ENCODE measurements at regions not wholly inside any gene's neighbourhood (a gene's known extent, or its start where the extent isn't known, plus 50 kb on each side); places are given as distances from the start of the nearest gene placed in this dataset.

DNA sequence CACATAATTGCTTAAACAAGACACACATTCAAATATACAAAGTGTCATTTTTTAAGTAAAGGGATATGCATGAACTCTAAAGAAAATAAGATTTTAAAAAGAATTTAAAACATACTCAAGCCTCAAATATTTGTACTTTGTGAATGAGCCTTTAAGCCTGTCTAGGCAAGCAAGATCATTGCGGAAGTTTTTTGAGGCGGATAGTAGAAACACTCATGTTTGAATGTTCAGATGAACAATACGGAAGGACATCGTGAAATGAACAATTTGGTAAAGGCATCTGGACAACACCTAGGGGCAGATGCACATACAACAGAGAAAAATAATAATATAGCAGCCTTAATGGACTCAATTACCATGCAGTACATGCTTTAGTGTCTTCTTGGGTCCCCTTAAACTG lies 928.9 kb downstream of the TFAP2A start:
- Histone ChIP-seq H2AFZ (ENCODE audit: insufficient read depth, low read depth, low read length, poor library complexity, severe bottlenecking) (no peak overlapping the region), H3K4me3 (replicated peaks in 1 of 3; ENCODE audit: low read depth in 2 of 3, low read length in 3 of 3) (no peak overlapping the region), H4K20me1 (ENCODE audit: insufficient read depth, low read length) (no peaks in the 10 kb centered on the region), H3K27me3 (ENCODE audit: control insufficient read depth in 2 of 2, insufficient read depth in 2 of 2, low read length in 2 of 2) (no peaks in the 10 kb centered on the region), H3K36me3 (replicated peaks in 1 of 2; ENCODE audit: control insufficient read depth in 1 of 2, insufficient read depth in 2 of 2, low read length in 2 of 2) (no peaks in the 10 kb centered on the region), H3K79me2 (ENCODE audit: insufficient read depth, low read length) (no peaks in the 10 kb centered on the region), H3K4me2 (replicated peaks; ENCODE audit: extremely low read depth, low read length, poor library complexity, severe bottlenecking) (no peak overlapping the region), H3K9ac (ENCODE audit: insufficient read depth, low read length, poor library complexity, severe bottlenecking) (no peak overlapping the region), H3K27ac (ENCODE audit: low read depth in 1 of 2, low read length in 2 of 2) (no peak overlapping the region), H3K9me3 (replicated peaks in 1 of 2; ENCODE audit: control insufficient read depth in 1 of 2, insufficient read depth in 1 of 2, low read length in 2 of 2) (no peaks in the 10 kb centered on the region), H3K4me1 (ENCODE audit: control insufficient read depth in 1 of 2, insufficient read depth in 2 of 2, low read length in 2 of 2) (no peaks in the 10 kb centered on the region)
- Mint-ChIP-seq H3K27me3 (ENCODE audit: low read depth in 3 of 3) (no peaks in the 10 kb centered on the region), H3K9me3 (peaks cover 0 to 4% (median 0%) of the 10 kb centered on the region in 7 donors), H3K4me1 (no peaks in the 10 kb centered on the region), H3K27ac (no peak overlapping the region), H3K4me3 (no peak overlapping the region), H3K36me3 (no peaks in the 10 kb centered on the region)
- intact Hi-C loops (cut with micrococcal nuclease) = no loop called here
- WGBS (ENCODE audit: insufficient coverage) = no CpG with 5 or more reads among the region's 4 CpGs
- no peak for DNase-seq
- TF ChIP-seq, protein P1, sequence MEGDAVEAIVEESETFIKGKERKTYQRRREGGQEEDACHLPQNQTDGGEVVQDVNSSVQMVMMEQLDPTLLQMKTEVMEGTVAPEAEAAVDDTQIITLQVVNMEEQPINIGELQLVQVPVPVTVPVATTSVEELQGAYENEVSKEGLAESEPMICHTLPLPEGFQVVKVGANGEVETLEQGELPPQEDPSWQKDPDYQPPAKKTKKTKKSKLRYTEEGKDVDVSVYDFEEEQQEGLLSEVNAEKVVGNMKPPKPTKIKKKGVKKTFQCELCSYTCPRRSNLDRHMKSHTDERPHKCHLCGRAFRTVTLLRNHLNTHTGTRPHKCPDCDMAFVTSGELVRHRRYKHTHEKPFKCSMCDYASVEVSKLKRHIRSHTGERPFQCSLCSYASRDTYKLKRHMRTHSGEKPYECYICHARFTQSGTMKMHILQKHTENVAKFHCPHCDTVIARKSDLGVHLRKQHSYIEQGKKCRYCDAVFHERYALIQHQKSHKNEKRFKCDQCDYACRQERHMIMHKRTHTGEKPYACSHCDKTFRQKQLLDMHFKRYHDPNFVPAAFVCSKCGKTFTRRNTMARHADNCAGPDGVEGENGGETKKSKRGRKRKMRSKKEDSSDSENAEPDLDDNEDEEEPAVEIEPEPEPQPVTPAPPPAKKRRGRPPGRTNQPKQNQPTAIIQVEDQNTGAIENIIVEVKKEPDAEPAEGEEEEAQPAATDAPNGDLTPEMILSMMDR (IDR thresholded peaks at IDR 0.05) = no peak

DNA sequence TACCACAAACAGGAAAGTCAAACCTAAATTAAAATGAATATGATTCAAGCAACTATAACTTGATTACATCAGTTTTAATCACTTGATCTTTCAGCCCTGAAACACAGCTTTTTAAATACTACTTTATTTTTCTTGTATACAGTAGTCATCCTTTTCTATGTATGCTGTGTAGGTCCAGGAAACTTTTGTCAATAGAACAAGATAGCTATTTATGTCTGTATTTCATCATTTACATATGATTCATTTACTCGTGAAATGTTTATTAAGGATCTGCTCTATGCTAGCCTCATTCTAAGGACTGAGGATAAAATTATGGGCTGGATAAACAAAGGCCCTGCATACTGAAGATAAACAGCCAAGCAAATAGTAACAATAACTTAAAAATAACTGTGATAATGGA lies 930.2 kb downstream of the TFAP2A start:
- no peaks in the 10 kb centered on the region for H3K4me1 Mint-ChIP-seq
- H3K4me2 ChIP-seq (replicated peaks; ENCODE audit: extremely low read depth, low read length, poor library complexity, severe bottlenecking) = no peak overlapping the region
- intact Hi-C loops (cut with micrococcal nuclease) = no loop called here
- H3K79me2 ChIP-seq (ENCODE audit: insufficient read depth, low read length) = no peaks in the 10 kb centered on the region
- H3K9me3 Mint-ChIP-seq = peaks cover 0 to 4% (median 0%) of the 10 kb centered on the region in 7 donors
- TF ChIP-seq, protein P1 (IDR thresholded peaks at IDR 0.05) = no peak
- no peak overlapping the region for H3K9ac ChIP-seq (ENCODE audit: insufficient read depth, low read length, poor library complexity, severe bottlenecking)
- no peaks in the 10 kb centered on the region for H3K9me3 ChIP-seq (replicated peaks in 1 of 2; ENCODE audit: control insufficient read depth in 1 of 2, insufficient read depth in 1 of 2, low read length in 2 of 2)
- H3K4me3 Mint-ChIP-seq = no peak overlapping the region
- H3K27me3 ChIP-seq (ENCODE audit: control insufficient read depth in 2 of 2, insufficient read depth in 2 of 2, low read length in 2 of 2) = no peaks in the 10 kb centered on the region
- no peak overlapping the region for H3K27ac Mint-ChIP-seq
- H3K36me3 ChIP-seq (replicated peaks in 1 of 2; ENCODE audit: control insufficient read depth in 1 of 2, insufficient read depth in 2 of 2, low read length in 2 of 2) = no peaks in the 10 kb centered on the region
- DNase-seq = no peak
- H3K4me3 ChIP-seq (replicated peaks in 1 of 3; ENCODE audit: low read depth in 2 of 3, low read length in 3 of 3) = no peak overlapping the region
- no peaks in the 10 kb centered on the region for H4K20me1 ChIP-seq (ENCODE audit: insufficient read depth, low read length)
- no peaks in the 10 kb centered on the region for H3K4me1 ChIP-seq (ENCODE audit: control insufficient read depth in 1 of 2, insufficient read depth in 2 of 2, low read length in 2 of 2)
- H3K36me3 Mint-ChIP-seq = no peaks in the 10 kb centered on the region
- H3K27ac ChIP-seq (ENCODE audit: low read depth in 1 of 2, low read length in 2 of 2) = no peak overlapping the region
- WGBS (ENCODE audit: insufficient coverage) = no CpG with 5 or more reads among the region's 1 CpG
- no peaks in the 10 kb centered on the region for H3K27me3 Mint-ChIP-seq (ENCODE audit: low read depth in 3 of 3)
- H2AFZ ChIP-seq (ENCODE audit: insufficient read depth, low read depth, low read length, poor library complexity, severe bottlenecking) = no peak overlapping the region
